HL-60 (cell line): ENCODE measurements at regions not wholly inside any gene's neighbourhood (a gene's known extent, or its start where the extent isn't known, plus 50 kb on each side); places are given as distances from the start of the nearest gene placed in this dataset.

Source experiments
- CTCF ChIP-seq: IDR thresholded peaks from one replicate; pipeline ENCODE4 v1.5.1; 2011; ENCODE audit warnings: low read length, control low read depth, inconsistent platforms; ENCODE audit not compliant: insufficient read depth
- GABPA ChIP-seq: IDR thresholded peaks from 2 replicates; pipeline ENCODE4 v1.6.1; 2012; ENCODE audit warnings: low read depth
- POLR2AphosphoS5 ChIP-seq: IDR thresholded peaks from 2 replicates; pipeline ENCODE4 v1.6.1; 2012; ENCODE audit warnings: low read depth
- SPI1 ChIP-seq: IDR thresholded peaks from 2 replicates; pipeline ENCODE4 v1.6.1; 2012; ENCODE audit warnings: low read depth, mild to moderate bottlenecking, borderline replicate concordance
- TF ChIP-seq, protein P1 (sequence below): IDR thresholded peaks from 2 replicates; pipeline ENCODE4 v1.6.1; 2012; ENCODE audit warnings: low read depth; ENCODE audit not compliant: insufficient replicate concordance

- TF ChIP-seq CTCF (no peak), SPI1 (no peak), POLR2AphosphoS5 (no peak), GABPA (no peak)
- TF ChIP-seq, protein P1, sequence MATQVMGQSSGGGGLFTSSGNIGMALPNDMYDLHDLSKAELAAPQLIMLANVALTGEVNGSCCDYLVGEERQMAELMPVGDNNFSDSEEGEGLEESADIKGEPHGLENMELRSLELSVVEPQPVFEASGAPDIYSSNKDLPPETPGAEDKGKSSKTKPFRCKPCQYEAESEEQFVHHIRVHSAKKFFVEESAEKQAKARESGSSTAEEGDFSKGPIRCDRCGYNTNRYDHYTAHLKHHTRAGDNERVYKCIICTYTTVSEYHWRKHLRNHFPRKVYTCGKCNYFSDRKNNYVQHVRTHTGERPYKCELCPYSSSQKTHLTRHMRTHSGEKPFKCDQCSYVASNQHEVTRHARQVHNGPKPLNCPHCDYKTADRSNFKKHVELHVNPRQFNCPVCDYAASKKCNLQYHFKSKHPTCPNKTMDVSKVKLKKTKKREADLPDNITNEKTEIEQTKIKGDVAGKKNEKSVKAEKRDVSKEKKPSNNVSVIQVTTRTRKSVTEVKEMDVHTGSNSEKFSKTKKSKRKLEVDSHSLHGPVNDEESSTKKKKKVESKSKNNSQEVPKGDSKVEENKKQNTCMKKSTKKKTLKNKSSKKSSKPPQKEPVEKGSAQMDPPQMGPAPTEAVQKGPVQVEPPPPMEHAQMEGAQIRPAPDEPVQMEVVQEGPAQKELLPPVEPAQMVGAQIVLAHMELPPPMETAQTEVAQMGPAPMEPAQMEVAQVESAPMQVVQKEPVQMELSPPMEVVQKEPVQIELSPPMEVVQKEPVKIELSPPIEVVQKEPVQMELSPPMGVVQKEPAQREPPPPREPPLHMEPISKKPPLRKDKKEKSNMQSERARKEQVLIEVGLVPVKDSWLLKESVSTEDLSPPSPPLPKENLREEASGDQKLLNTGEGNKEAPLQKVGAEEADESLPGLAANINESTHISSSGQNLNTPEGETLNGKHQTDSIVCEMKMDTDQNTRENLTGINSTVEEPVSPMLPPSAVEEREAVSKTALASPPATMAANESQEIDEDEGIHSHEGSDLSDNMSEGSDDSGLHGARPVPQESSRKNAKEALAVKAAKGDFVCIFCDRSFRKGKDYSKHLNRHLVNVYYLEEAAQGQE, result no peak
Observed at GRCh38 chr17:33789658-33790057, 465.4 kb upstream of the CCL2 start.
